GM12865 (cell line): ENCODE measurements at regions not wholly inside any gene's neighbourhood (a gene's known extent, or its start where the extent isn't known, plus 50 kb on each side); places are given as distances from the start of the nearest gene placed in this dataset.

ENCODE experiments used
- DNase-seq: peaks from one replicate; pipeline ENCODE4 v3.0.0; 2010; ENCODE audit warnings: low read depth
- H3K4me3 ChIP-seq: 2 replicates; pipeline ENCODE4 v1.5.1; 2011; ENCODE audit warnings: mild to moderate bottlenecking, low read depth, low read length, control low read depth
- CTCF ChIP-seq: IDR thresholded peaks from 2 replicates; pipeline ENCODE4 v1.5.1; 2011; ENCODE audit warnings: low read length, control low read depth, low read depth, inconsistent platforms; ENCODE audit not compliant: insufficient read depth; ENCODE audit errors: missing control alignments

- DNase-seq, result no peak
- TF ChIP-seq CTCF, result no peak
- H3K4me3 ChIP-seq, result no peak overlapping the region
Measured at GRCh38 chr3:96072226-96072625, 742.2 kb upstream of the EPHA6 start.

GRCh38 chr3:96083610-96084009 is 730.8 kb upstream of the EPHA6 start:
- no peak for DNase-seq
- no peak for TF ChIP-seq CTCF
- no peak overlapping the region for H3K4me3 ChIP-seq

- TF ChIP-seq CTCF, result no peak
- no peak overlapping the region for H3K4me3 ChIP-seq
- DNase-seq, result no peak
Measured at GRCh38 chr3:96086018-96086417, 728.4 kb upstream of the EPHA6 start.

DNA sequence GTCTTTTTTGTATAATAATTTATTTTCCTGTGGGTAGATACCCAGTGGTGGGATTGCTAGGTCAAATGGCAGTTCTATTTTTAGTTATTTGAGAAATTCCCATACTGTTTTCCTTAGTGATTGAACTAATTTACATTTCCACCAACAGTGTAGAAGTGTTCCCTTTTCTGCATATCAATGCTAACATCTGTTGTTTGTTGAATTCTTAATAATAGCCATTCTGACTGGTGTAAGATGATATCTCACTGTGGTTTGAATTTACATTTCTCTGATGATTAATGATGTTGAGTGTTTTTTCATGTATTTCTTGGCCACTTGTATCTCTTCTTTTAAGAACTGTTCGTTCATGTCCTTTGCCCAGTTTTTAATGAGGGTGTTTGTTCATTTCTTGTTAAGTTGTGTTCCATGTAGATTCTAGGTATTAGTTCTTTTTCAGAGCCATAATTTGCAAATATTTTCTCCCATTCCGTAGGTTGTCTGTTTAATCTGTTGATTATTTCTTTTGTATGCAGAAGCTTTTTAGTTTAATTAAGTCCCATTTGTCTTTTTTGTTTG is 713.3 kb upstream of the EPHA6 start:
- TF ChIP-seq CTCF, result no peak
- H3K4me3 ChIP-seq, result no peak overlapping the region
- no peak for DNase-seq

DNA sequence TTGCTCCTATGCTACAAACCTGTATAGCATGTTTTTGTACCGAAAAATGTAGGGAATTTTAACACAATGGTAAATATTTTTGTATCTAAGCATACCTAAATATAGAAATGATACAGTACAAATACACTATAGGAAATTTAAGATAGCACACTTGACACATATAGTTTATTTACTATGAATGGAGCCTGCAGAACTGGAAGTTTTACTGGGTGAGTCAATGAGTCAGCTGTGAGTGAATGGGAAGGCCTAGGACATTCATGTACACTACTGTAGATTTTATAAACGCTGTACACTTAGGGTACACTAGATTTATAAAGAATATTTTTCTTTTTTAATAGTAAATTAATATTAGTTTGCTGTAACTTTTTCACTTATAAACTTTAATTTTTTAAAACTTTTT is 707.7 kb upstream of the EPHA6 start:
- H3K4me3 ChIP-seq, result no peak overlapping the region
- no peak for DNase-seq
- no peak for TF ChIP-seq CTCF
